SU-DHL-6 (cell line): ENCODE measurements at regions not wholly inside any gene's neighbourhood (a gene's known extent, or its start where the extent isn't known, plus 50 kb on each side); places are given as distances from the start of the nearest gene placed in this dataset.
A peak's percentile ranks its signal among the peaks of the same experiment; 100 is the strongest.

ENCODE experiments used
- H2AFZ ChIP-seq: fragments of 200-600 bp; sonication (generic); 2 replicates; pipeline ENCODE4 v1.6.1; 2014; ENCODE audit warnings: low read depth, mild to moderate bottlenecking, moderate library complexity, mixed read lengths, antibody characterized with exemption, low read length; ENCODE audit not compliant: severe bottlenecking
- H3F3A ChIP-seq: fragments of 200-600 bp; shearing (Covaris generic); 2 replicates; pipeline ENCODE4 v1.6.0; 2016; ENCODE audit warnings: antibody characterized with exemption, mild to moderate bottlenecking; ENCODE audit not compliant: insufficient read depth
- H3K27ac ChIP-seq: fragments of 200-600 bp; sonication (generic); 2 replicates; pipeline ENCODE4 v1.5.1; 2016; ENCODE audit warnings: low read depth, mild to moderate bottlenecking, low read length, moderate library complexity, mixed read lengths
- H3K27me3 ChIP-seq: fragments of 200-600 bp; sonication (generic), shearing (Covaris generic); 2 replicates; pipeline ENCODE4 v1.6.0; 2014; ENCODE audit warnings: mild to moderate bottlenecking, low read length
- H3K36me3 ChIP-seq: fragments of 200-600 bp; sonication (generic); 2 replicates; pipeline ENCODE4 v1.6.1; 2014; ENCODE audit warnings: mild to moderate bottlenecking, low read length, mixed read lengths
- H3K4me2 ChIP-seq: fragments of 300-600, 200-600 bp; shearing (Covaris generic), sonication (generic); 2 replicates; pipeline ENCODE4 v1.6.0; 2014; ENCODE audit warnings: low read length, low read depth, mild to moderate bottlenecking; ENCODE audit not compliant: poor library complexity, severe bottlenecking
- H3K4me3 ChIP-seq: fragments of 200-600 bp; sonication (generic); 2 replicates; pipeline ENCODE4 v1.5.1; 2014; ENCODE audit warnings: antibody characterized with exemption, low read length, mild to moderate bottlenecking, mixed read lengths; ENCODE audit not compliant: insufficient read depth, poor library complexity, severe bottlenecking
- H3K79me2 ChIP-seq: fragments of 200-600 bp; sonication (generic); 2 replicates; pipeline ENCODE4 v1.6.1; 2014; ENCODE audit warnings: mild to moderate bottlenecking, low read length, moderate library complexity; ENCODE audit not compliant: insufficient read depth
- H3K9ac ChIP-seq: fragments of 200-600 bp; sonication (generic); 2 replicates; pipeline ENCODE4 v1.7.0; 2014; ENCODE audit warnings: mild to moderate bottlenecking, low read length
- H3K9me2 ChIP-seq: fragments of 200-600 bp; sonication (generic); replicated peaks from 2 replicates; pipeline ENCODE4 v1.6.1; 2014; ENCODE audit warnings: low read length; ENCODE audit not compliant: insufficient read depth
- H3K9me3 ChIP-seq: fragments of 200-600 bp; sonication (generic); 2 replicates; pipeline ENCODE4 v1.6.1; 2014; ENCODE audit warnings: low read length, mixed read lengths; ENCODE audit not compliant: insufficient read depth
- H4K20me1 ChIP-seq: fragments of 200-600 bp; sonication (generic); 2 replicates; pipeline ENCODE4 v1.6.1; 2014; ENCODE audit warnings: low read depth, mild to moderate bottlenecking, antibody characterized with exemption, low read length, moderate library complexity, mixed read lengths
- CTCF ChIP-seq: fragments of 200-600 bp; sonication (generic); IDR thresholded peaks from one replicate; pipeline ENCODE4 v1.5.1; 2017; ENCODE audit warnings: antibody characterized with exemption, mild to moderate bottlenecking, low read length, moderate library complexity; ENCODE audit not compliant: insufficient read depth, poor library complexity, severe bottlenecking
- EZH2phosphoT487 ChIP-seq: fragments of 200-600 bp; sonication (generic), shearing (Covaris generic); conservative IDR thresholded peaks from 2 replicates; pipeline ENCODE4 v1.6.1; 2018; ENCODE audit warnings: mild to moderate bottlenecking, antibody characterized with exemption, low read length, moderate library complexity, mixed read lengths

- TF ChIP-seq CTCF (no peak), EZH2phosphoT487 (no peak)
- H3K9ac ChIP-seq, result no peak overlapping the region
These were observed 474.8 kb downstream of the PCDH10 start for GRCh38 chr4:133623847-133624246.

GRCh38 chr4:133621628-133622027 lies 472.5 kb downstream of the PCDH10 start:
- H3K79me2 ChIP-seq, result no peaks in the 10 kb centered on the region
- TF ChIP-seq CTCF, result no peak
- TF ChIP-seq EZH2phosphoT487, result no peak
- H3K9me3 ChIP-seq, result no peaks in the 10 kb centered on the region
- H3F3A ChIP-seq, result no peaks in the 10 kb centered on the region
- H3K27ac ChIP-seq, result no peak overlapping the region
- H4K20me1 ChIP-seq, result no peaks in the 10 kb centered on the region
- H3K36me3 ChIP-seq, result no peaks in the 10 kb centered on the region
- no peak overlapping the region for H3K9ac ChIP-seq
- no peak overlapping the region for H3K4me2 ChIP-seq
- no peak overlapping the region for H3K4me3 ChIP-seq
- H3K9me2 ChIP-seq, result no peaks in the 10 kb centered on the region
- H2AFZ ChIP-seq, result no peak overlapping the region
- H3K27me3 ChIP-seq, result no peaks in the 10 kb centered on the region

More at GRCh38 chr4:133623847-133624246, 474.8 kb downstream of the PCDH10 start:
- Histone ChIP-seq H3K27me3 (no peaks in the 10 kb centered on the region), H4K20me1 (no peaks in the 10 kb centered on the region), H3K4me2 (peak overlapping the region; percentile 31), H3K79me2 (no peaks in the 10 kb centered on the region), H2AFZ (peak overlapping the region; percentile 71), H3K9me3 (no peaks in the 10 kb centered on the region), H3K36me3 (no peaks in the 10 kb centered on the region), H3K4me3 (no peak overlapping the region), H3K27ac (peak overlapping the region; percentile 29; the same call in 1 of the 2 replicates), H3K9me2 (no peaks in the 10 kb centered on the region), H3F3A (no peaks in the 10 kb centered on the region)

GRCh38 chr4:133620555-133620954 lies 471.5 kb downstream of the PCDH10 start:
- no peaks in the 10 kb centered on the region for H3K79me2 ChIP-seq
- no peaks in the 10 kb centered on the region for H3F3A ChIP-seq
- no peaks in the 10 kb centered on the region for H3K9me3 ChIP-seq
- H3K9ac ChIP-seq, result no peak overlapping the region
- TF ChIP-seq EZH2phosphoT487 (no peak), CTCF (no peak)
- H3K9me2 ChIP-seq, result no peaks in the 10 kb centered on the region
- no peaks in the 10 kb centered on the region for H3K36me3 ChIP-seq
- H3K27ac ChIP-seq, result no peak overlapping the region
- peak overlapping the region; percentile 29 for H3K4me2 ChIP-seq
- H3K4me3 ChIP-seq, result no peak overlapping the region
- no peaks in the 10 kb centered on the region for H4K20me1 ChIP-seq
- H2AFZ ChIP-seq, result peak overlapping the region; percentile 64
- H3K27me3 ChIP-seq, result no peaks in the 10 kb centered on the region
